IPS-NIHi11 (cell line): ENCODE measurements at regions not wholly inside any gene's neighbourhood (a gene's known extent, or its start where the extent isn't known, plus 50 kb on each side); places are given as distances from the start of the nearest gene placed in this dataset.
A peak's percentile ranks its signal among the peaks of the same experiment; 100 is the strongest.
"Not testable (repeated sequence)": the region's sequence is repeated elsewhere in the genome, so short reads cannot be mapped to it uniquely, and the experiment has no call there.

Experiments used
- DNase-seq: peaks from one replicate; pipeline ENCODE4 v3.0.0; 2012; ENCODE audit warnings: mixed read lengths, low spot score

DNA sequence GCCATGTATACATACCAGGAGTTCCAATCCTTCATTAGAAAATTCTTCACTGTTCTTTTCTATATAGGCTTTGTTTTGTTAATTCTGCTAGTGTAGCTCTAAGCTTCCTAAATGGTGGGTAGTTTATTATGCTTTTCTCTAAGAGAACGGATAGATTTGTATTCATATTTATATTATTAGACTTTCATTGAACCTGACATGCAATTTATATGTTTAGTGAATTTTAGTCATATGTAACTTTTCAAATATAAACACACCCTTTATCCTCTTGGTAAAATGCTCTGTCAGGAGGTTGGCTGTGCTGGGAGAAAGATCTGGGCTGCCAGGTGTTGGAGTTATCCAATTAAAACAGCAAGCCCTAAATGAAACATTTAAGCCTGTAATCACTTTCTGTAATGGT lies 369.7 kb upstream of the RGS18 start:
- no peak for DNase-seq

- DNase-seq = no peak
Observed at GRCh38 chr1:191798178-191798577, 360.1 kb upstream of the RGS18 start.

DNA sequence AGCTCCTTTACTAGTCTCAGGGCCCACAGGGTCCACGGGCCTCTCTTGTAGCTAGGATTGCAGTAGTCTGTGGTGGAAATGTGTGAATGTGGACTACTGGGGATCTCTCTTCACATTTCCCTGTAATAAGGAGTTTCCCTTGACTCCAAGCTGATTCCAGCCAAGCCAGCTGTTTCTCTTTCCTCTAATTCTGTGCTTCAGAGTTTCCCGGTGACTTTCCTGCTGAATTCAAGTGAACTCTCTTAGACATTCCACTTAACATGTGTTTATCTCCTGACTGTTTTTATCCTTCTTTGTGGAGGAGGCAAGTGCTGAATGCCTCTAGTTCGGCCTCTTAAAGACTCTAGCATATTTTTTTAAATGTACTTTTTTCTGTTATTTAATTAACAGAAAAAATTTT lies 354.0 kb upstream of the RGS18 start:
- no peak for DNase-seq

DNA sequence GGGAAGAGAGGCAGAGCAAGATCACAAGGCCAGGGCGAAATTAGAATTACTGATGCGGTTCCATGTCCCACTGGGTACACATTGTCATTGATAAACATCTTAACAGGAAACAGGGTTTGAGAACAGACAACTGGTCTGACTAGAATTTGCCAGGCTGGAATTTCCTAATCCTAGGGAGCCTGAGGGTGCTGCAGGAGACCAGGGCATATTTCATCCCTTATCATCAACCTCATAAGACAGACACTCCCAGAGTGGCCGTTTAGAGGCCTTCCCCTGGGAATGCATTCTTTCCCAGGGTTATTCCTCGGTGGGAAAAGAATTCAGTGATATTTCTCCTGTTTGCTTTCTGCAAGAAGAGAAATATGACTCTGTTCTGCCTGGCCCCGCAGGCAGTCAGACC lies 344.7 kb upstream of the RGS18 start:
- DNase-seq = not testable (repeated sequence)

DNA sequence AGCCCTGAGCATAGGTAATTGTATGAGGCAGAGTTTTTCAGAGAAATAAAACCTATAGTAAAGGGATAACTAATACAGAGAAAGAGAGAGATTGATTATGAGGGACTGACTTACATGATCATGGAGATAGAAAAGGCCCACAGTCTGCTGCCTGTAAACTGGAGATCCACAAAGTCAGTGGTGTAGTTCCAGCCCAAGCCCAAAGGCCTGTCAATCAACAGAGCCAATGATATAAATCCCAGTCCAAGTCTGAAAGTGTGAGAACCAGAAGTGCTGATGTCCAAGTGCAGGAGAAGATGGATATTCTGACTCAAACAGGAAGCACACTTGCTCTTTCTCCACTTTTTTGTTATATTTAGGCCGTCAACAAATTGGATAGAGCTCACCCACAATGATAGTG lies 340.1 kb upstream of the RGS18 start:
- no peak for DNase-seq

DNA sequence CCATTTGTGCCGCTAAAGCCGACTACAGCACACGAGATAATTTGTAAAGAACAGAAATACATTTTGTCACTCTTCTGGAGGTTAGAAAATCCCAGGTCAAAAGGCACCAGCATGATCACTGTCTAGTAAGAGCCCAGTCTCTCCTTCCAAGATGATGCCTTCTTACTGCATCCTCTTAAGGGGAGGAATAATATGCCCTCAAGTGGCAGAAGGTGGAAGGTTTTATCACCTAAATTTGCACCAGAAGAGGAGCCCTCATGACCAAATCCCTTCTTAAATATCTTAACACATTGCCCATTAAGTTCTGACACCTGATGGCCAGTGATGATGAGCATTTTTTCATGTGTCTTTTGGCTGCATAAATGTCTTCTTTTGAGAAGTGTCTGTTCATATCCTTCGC lies 326.7 kb upstream of the RGS18 start:
- peak; percentile 24 for DNase-seq

- no peak for DNase-seq
Observed at GRCh38 chr1:191839891-191840290, 318.4 kb upstream of the RGS18 start.

- DNase-seq = no peak
Observed at GRCh38 chr1:191851799-191852595, 306.3 kb upstream of the RGS18 start.

GRCh38 chr1:191852907-191853306 lies 305.4 kb upstream of the RGS18 start:
- DNase-seq = no peak

DNA sequence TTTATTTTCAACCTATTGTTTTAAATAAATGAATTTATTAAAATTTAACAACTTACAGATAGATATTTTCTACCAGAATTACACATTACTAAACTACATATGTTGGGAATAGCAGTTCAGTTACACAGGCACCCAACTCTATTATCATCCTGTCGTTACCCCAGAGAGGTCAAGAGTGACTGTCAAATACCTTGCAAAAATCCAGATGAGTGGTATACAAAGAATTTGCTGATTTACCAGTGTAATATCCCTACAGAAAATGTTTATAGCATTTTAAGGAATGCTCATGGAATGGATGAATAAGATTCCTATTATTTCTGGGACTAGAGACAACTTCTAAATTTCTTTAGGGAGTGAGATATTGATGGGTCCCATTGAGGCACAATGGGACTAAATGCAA lies 300.7 kb upstream of the RGS18 start:
- no peak for DNase-seq

DNA sequence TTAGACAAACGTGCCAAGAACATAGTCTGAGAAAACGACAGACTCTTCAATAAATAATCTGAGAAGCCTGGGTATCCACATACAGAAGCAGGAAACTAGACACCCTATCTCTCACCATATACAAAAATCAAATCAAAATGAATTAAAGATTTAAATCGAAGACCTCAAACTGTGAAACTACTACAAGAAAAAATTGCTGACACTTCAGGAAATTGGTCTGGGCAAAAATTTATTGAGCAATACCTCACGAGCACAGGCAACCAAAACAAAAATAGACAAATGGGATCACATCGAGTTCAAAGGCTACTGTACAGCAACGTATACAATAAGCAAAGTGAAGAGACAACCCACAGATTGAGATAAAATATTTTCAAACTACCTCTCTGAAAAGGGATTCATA lies 292.8 kb upstream of the RGS18 start:
- DNase-seq = no peak

- no peak for DNase-seq
Observed at GRCh38 chr1:191866155-191866554, 292.1 kb upstream of the RGS18 start.

DNA sequence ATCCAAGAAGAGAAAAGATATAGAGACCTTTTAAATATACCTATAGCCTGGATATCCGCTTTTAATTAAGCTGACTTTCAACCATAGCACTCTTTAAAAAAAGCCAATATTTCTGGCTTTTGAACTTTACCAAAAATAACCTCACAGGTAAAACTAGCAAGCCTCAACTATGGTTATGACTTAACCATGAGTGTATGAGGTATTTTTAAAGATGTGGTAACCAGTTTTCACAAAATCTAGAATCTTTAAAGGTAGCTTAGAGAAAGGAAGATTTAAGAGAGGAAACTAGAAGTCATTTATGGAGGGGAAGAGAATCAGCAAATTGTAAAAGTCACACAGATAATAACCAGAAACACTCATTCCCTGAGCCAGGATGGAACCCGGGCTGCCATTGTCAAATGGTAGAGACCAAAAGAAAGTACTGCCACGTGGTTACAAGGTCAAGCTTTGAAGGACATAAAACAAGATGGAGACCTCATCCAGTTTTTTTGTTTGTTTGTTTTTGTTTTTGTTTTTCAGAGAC lies 288.4 kb upstream of the RGS18 start:
- no peak for DNase-seq

- no peak for DNase-seq
Observed at GRCh38 chr1:191870490-191870889, 287.8 kb upstream of the RGS18 start.

DNA sequence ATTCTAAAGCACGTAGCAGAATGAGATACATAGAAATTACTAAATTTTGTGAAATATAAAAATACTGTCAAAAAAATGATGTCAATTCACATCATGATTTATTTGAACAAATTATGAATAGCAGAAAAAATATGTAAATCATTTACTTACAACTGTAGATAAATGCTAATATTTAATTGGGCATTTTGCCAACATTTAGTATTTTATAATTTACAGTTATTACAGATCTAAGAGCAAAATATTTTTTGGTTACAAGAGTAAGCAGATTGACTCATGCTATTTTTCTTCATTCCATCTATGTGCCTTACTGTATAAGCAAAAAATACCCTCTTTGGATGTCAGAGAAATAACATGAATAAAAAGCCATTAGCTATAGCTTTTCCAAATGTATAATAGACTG lies 282.3 kb upstream of the RGS18 start:
- DNase-seq = no peak

DNA sequence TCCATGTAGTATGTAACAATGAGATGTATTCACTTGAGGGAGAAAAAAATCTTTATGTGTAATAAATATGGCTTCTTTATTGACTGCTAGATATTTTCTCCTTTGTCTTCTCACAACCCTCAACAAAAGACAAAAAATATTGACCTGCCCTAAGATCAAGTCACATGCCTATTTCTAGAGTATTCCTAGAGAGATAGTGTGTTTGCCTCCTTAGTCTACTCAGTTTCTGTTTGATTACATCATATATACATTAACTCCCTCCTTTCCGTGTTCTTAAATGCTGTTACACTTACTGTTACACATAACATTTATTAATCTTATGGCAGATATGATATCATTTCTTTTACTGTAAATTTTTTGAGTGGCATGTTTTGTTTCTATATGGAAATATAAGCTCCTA lies 281.6 kb upstream of the RGS18 start:
- DNase-seq = no peak

DNA sequence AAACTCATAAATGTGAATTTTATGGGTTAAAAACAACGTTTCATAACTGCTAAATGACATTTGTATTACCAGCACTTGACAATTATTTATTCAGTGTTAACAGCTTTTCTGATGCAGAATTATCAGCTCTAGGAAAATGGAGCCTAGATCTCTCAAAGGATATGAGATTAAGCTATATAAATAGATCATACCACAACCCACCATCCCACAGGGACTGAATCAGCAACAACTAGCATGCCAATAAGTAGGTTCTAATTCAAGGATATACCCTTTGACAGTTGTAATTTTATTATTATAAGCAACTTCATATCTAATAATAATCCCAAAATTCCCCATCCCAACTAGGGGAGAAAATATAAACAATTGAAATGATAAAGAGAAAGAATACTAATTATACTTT lies 275.4 kb upstream of the RGS18 start:
- DNase-seq = no peak

DNA sequence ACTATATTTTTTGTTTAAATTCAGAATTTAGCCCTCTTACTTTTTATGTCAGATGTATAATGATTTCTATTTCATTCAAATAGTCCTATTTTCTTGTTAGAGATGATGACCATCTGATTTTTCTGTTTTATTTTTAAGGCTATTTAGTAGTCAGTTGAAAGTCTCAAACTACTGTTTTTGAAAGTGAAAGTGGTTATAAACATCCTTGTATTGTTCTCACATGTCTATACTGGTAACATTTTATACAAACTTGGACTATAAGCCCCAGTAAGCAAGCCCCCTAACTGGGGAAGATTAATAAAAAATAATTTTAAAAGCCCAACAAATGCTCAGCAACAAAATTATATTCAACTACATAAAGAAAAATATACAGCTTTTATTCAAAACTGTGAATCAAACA lies 271.3 kb upstream of the RGS18 start:
- no peak for DNase-seq

- DNase-seq = no peak
Observed at GRCh38 chr1:191888996-191889622, 269.2 kb upstream of the RGS18 start.

DNA sequence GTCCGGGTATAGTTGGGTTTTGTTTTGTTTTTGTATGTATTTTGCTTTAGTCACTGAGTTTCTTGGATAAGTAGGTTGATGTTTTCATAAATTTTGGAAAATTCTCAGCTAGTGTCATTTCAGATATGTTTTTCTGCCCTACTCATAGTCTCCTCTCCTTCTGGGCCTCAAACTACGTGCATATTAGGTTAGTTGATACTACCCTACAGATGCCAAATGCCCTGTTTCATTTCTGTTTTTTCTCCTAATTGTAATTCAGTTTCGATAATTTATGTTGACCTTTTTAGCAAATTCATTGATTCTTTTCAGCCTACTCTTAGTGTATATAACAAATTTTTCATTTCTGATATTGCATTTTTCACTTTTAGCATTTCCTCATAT lies 268.6 kb upstream of the RGS18 start:
- no peak for DNase-seq

DNA sequence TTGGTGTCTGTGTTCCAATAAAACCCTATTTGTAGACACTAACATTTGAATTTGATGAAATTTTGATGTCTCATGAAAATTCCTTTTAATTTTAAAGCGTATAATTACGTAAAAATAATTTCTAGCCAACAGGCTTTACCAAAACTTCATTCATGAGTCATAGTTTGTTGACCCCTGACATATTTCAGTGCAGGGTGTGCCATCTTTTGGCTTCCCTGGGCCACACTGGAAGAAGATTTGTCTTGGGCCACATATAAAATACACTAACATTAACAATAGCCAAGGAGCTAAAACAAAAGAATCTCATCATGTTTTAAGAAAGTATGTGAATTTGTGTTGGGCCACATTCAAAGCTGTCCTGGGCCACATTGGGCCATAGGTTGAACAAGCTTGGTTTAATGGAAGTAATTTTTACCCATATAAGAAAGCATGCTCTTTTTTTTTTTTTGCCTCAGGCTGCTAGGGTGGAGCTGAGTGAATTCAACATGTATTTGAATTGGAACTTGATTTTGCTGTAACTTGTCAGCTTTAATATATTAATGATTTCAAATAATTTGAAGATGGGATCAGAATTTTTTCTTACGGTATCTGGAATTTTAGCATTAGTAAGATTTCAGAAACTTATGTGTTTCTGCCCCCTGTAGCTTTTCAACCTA lies 267.7 kb upstream of the RGS18 start:
- DNase-seq = no peak

- DNase-seq = no peak
Observed at GRCh38 chr1:191892716-191893115, 265.5 kb upstream of the RGS18 start.

DNA sequence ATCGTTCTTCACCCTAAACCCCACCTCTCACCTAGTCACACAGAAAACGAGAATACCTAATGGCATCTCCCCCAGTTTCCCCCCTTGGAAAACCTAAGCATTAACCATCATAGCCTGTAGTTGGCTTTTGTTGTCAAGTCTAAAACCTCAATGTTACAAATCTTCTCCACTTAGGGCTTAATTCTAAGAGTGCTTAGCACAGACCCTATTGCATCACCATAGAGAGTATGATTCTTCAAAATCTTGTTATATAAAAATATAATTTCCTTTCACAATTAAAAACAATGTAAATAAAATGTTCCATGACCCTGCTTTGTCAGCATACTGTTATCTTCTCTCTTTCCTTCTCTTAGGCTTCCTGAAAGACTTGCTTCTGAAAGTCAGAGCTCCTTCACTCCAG lies 263.2 kb upstream of the RGS18 start:
- DNase-seq = no peak
